GM12873 (cell line): ENCODE measurements at regions not wholly inside any gene's neighbourhood (a gene's known extent, or its start where the extent isn't known, plus 50 kb on each side); places are given as distances from the start of the nearest gene placed in this dataset.

Experiments
- TF ChIP-seq, protein P1 (sequence below): IDR thresholded peaks from 2 replicates; pipeline ENCODE4 v1.5.1; 2012; ENCODE audit warnings: low read depth, mild to moderate bottlenecking, moderate library complexity, low read length, control low read depth; ENCODE audit not compliant: insufficient read depth; ENCODE audit errors: missing control alignments

DNA sequence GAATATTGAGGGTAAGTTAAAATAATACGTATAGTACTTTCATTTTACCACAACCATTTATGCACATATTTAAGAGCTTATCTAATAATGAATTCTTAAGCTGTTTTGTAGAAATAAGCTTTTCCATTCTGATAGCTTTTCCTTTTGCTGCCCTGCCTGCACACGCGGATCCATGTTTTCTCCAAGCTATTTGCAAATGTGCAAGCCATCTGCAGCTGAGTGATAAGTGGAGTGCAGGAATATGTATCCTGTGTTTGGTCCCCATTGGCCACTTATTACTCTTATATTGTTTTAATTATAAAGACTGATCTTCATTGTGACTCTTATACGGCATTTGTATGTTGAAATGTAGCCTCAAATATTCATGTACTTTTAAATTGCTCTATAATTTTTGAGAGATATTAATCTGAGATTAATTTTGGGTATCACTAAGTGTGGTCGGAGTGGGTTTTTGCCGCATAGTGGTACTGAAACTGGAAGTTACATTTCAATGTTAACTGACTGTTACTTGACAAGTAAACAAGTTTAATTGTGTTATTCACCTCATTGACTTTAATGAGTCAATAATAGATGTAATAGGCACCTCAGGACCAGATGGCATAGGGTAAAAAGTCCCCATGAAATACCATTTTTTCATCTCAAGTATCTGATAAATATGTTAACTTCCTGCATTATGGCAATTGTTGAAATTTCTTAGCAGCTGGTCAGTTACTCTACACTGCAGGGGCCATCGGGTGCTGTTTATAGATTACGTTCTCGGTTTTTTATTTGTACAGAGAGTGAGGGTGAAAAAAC, 1567.4 kb downstream of the EFNB2 start:
- TF ChIP-seq, protein P1, sequence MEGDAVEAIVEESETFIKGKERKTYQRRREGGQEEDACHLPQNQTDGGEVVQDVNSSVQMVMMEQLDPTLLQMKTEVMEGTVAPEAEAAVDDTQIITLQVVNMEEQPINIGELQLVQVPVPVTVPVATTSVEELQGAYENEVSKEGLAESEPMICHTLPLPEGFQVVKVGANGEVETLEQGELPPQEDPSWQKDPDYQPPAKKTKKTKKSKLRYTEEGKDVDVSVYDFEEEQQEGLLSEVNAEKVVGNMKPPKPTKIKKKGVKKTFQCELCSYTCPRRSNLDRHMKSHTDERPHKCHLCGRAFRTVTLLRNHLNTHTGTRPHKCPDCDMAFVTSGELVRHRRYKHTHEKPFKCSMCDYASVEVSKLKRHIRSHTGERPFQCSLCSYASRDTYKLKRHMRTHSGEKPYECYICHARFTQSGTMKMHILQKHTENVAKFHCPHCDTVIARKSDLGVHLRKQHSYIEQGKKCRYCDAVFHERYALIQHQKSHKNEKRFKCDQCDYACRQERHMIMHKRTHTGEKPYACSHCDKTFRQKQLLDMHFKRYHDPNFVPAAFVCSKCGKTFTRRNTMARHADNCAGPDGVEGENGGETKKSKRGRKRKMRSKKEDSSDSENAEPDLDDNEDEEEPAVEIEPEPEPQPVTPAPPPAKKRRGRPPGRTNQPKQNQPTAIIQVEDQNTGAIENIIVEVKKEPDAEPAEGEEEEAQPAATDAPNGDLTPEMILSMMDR: no peak

DNA sequence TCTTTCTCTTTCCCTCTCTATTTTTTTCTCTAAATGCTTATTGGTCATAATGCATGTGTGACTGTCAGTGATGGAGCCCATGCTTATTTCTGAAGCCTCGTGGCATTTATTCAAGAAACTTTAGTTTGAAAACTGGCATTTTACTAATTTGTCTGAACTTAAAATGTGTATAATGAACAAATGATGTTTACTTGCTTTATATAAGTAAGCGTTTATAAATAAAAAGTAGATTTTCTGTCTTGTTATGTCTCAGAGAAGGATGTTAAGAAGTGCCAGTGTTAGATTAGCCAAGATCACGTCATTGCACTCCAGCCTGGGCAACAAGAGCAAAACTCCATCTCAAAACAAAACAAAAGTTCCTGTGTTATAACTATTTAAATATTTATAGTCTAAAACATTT, 1568.1 kb downstream of the EFNB2 start:
- TF ChIP-seq, protein P1: no peak

DNA sequence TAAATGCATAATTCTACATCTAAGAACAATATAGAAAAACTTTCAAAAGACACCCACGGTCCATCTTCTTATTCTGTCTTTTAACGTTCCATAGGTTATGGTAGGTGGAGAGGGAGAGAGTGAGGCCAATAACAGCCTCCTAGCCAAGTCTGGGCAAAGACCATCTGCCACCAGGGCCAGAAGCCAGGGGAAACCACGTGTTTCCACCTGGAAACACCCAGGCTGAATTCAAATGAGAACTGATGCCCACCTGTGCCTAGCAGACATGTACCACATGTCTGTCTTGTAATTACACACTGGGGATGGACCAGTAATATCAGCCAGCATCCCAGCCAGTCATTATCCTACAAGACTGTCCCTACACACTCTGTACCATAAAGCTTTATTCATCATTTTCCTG, 1573.1 kb downstream of the EFNB2 start:
- TF ChIP-seq, protein P1: no peak

DNA sequence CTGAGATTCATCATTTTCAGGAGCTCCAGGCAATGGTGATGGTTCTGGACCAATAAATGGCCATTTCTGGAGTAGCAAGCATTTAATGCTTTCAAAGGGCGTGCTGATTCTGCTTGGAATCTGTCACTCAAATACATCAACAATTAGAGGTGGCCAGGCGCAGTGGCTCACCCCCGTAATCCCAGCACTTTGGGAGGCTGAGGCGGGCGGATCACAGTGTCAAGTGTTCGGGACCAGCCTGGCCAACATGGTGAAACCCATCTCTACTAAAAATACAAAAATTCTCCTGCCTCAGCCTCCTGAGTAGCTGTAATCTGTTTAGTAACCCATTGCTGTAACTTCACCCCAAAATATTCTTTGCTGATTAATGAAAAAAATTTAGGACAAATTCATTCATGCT, 1574.2 kb downstream of the EFNB2 start:
- TF ChIP-seq, protein P1: no peak

DNA sequence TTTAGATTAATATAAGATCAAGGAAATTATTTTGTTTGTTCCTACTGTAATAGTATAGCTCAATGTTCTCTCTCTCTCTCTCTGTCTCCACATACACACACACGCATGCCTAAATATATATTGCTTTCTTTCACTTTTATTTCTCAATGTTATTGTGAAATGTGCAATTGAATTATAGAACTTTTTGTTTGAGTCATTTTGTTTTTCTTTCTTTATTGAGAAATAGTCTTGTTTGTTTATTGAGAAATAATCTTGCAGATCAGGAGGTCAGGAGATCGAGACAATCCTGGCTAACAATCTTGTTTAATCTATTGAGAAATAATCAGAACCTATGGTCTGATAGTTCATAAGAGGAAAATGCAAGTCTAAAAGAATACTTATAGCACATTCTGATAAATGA, 1581.3 kb downstream of the EFNB2 start:
- TF ChIP-seq, protein P1: no peak

DNA sequence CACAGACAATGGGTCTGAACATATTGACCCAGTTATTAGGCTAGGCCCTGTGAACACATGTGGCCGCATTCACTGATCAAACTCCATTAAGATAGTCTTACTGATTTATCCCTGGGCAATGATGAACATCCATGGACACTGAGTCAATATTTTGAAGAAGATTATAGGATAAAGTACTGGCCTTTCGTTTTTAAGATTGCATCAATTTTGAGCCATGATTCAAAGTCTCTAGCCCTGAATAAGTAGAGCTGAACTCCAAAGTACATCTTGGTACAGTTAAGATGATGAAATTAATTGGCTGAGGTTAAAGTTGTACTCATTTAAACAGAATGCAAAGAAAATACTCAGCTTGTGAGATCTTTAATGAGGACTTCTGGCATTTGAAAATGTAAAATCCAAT, 1581.9 kb downstream of the EFNB2 start:
- TF ChIP-seq, protein P1: no peak

DNA sequence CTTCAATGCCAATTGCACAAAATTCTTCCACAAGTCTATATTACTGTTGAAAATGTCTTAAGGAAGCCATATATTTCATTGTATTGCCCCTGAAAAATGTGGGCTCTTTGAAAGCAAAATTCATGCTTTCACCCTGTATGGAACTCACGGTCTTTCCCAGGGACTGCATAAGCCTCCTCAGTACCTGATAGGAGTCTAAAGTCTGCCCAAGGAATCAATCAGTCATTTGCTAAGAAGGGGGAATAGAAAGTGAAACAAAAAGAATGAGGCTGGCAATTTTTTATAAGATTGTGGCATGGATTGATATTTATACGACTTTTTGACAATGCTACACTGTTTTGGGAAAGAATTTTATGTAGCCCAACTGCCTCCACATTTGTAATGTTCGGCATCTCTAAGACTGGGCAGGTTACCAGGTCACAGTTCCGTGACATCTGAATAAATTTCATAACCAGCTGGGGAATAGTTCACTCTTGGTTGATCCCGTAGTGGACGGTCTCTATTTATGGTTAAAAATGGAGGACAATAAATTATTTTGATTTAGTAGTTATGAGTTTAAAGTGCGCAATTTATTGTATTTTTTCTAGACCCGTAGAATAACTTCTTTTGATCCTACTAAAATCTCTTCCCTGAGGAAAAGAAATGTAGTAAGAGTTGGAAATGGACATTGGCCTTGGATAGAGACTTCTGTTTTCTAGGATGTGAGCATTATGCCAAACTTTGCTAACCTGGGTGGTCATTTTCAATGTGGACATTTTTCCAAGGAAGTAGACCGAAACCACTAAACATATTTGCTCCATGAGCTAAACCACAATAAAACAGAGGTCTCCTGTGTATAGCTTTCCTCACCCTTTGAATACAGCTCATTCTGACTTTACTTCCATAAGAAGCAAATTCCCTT, 1585.4 kb downstream of the EFNB2 start:
- TF ChIP-seq, protein P1: no peak
